B cell (primary cell): ENCODE measurements at regions not wholly inside any gene's neighbourhood (a gene's known extent, or its start where the extent isn't known, plus 50 kb on each side); places are given as distances from the start of the nearest gene placed in this dataset.

Experiments used
- CTCF ChIP-seq: fragments of 200-600 bp; IDR thresholded peaks from one replicate; pipeline ENCODE4 v1.8.0; 2022; ENCODE audit warnings: antibody characterized with exemption, mild to moderate bottlenecking
- EZH2 ChIP-seq: IDR thresholded peaks from 2 replicates; pipeline ENCODE4 v1.6.1; 2012; ENCODE audit warnings: borderline replicate concordance, low read depth, mild to moderate bottlenecking, moderate library complexity, low read length; ENCODE audit not compliant: insufficient read depth, poor library complexity, severe bottlenecking

- TF ChIP-seq CTCF: no peak
- no peak for TF ChIP-seq EZH2
Observed at GRCh38 chr14:98692832-98693231, 579.2 kb downstream of the BCL11B start.
